H1 (cell line): ENCODE measurements at regions not wholly inside any gene's neighbourhood (a gene's known extent, or its start where the extent isn't known, plus 50 kb on each side); places are given as distances from the start of the nearest gene placed in this dataset.

Source experiments
- CTCF ChIA-PET: fragments of 300-600 bp; sonication (Branson Sonifier 250); formaldehyde crosslinking; loops from one replicate; lab custom pipeline; 2021; ENCODE audit not compliant: partially characterized antibody; lab: Charles Lee
- POLR2A ChIA-PET: fragments of 300-600 bp; sonication (Branson Sonifier 250); formaldehyde crosslinking; loops from one replicate; lab custom pipeline; 2021; ENCODE audit warnings: inconsistent platforms; ENCODE audit not compliant: partially characterized antibody; lab: Charles Lee
- DNase-seq, 2 experiments: peaks; one replicate each; pipeline versions ENCODE4 v3.0.0 to v3.0.0-alpha.2; 2010 to 2022; ENCODE audit warnings: low spot score in 2 of 2, low read depth in 1 of 2, mixed read lengths in 1 of 2
- FAIRE-seq: peaks from 2 replicates; lab custom pipeline; 2011; peaks lifted over from hg19 to GRCh38; lab: Jason Lieb, UNC
- H2AFZ ChIP-seq: 2 replicates; pipeline ENCODE4 v1.8.1; 2012; ENCODE audit warnings: low read length, inconsistent platforms
- H2AK5ac ChIP-seq: 2 replicates; pipeline ENCODE4 v1.6.1; 2013; ENCODE audit warnings: low read depth, low read length
- H2BK120ac ChIP-seq: replicated peaks from 2 replicates; pipeline ENCODE3; 2013; ENCODE audit warnings: low read depth, low read length, inconsistent platforms
- H2BK12ac ChIP-seq: 2 replicates; pipeline ENCODE4 v1.6.1; 2013; ENCODE audit warnings: low read depth, low read length
- H2BK15ac ChIP-seq: 2 replicates; pipeline ENCODE4 v1.6.1; 2013; ENCODE audit warnings: low read length
- H2BK20ac ChIP-seq: 2 replicates; pipeline ENCODE4 v1.6.1; 2013; ENCODE audit warnings: low read length
- H2BK5ac ChIP-seq: 2 replicates; pipeline ENCODE4 v1.6.1; 2013; ENCODE audit warnings: low read depth, low read length
- H3K14ac ChIP-seq: 2 replicates; pipeline ENCODE4 v1.6.1; 2013; ENCODE audit warnings: inconsistent platforms; ENCODE audit not compliant: insufficient read length
- H3K18ac ChIP-seq: 2 replicates; pipeline ENCODE4 v1.6.1; 2013; ENCODE audit warnings: low read length; ENCODE audit errors: extremely low read depth
- H3K23ac ChIP-seq: 2 replicates; pipeline ENCODE4 v1.6.1; 2013; ENCODE audit warnings: inconsistent platforms; ENCODE audit not compliant: insufficient read length
- H3K23me2 ChIP-seq: 2 replicates; pipeline ENCODE4 v1.6.1; 2013; ENCODE audit warnings: low read depth, low read length
- H3K27ac ChIP-seq: 2 replicates; pipeline ENCODE4 v1.6.1; 2011; ENCODE audit warnings: low read depth, low read length, inconsistent platforms
- H3K27me3 ChIP-seq, 4 experiments: replicated peaks in 1 of 4; 1 replicate in 1 of 4; 2 replicates in 3 of 4; pipeline versions ENCODE4 v1.6.1 to v1.8.1; 2011 to 2013; ENCODE audit warnings: low read length in 3 of 4, mild to moderate bottlenecking in 3 of 4, inconsistent platforms in 2 of 4, mixed read lengths in 2 of 4, moderate library complexity in 1 of 4; ENCODE audit not compliant: control insufficient read depth in 3 of 4, insufficient read depth in 3 of 4; ENCODE audit errors: extremely low read depth in 1 of 4
- H3K36me3 ChIP-seq, 4 experiments: 2 replicates each; pipeline versions ENCODE4 v1.6.1 to v1.8.1; 2011 to 2013; ENCODE audit warnings: mild to moderate bottlenecking in 4 of 4, low read length in 3 of 4, moderate library complexity in 2 of 4, control low read depth in 1 of 4, inconsistent platforms in 1 of 4; ENCODE audit not compliant: insufficient read depth in 4 of 4, control insufficient read depth in 2 of 4
- H3K4ac ChIP-seq: replicated peaks from 2 replicates; pipeline ENCODE3; 2013; ENCODE audit warnings: low read length, low read depth, mixed read lengths, inconsistent platforms; ENCODE audit not compliant: insufficient read length
- H3K4me1 ChIP-seq, 4 experiments: replicated peaks in 1 of 4; 1 replicate in 1 of 4; 2 replicates in 3 of 4; pipeline versions ENCODE4 v1.6.1 to v1.8.1; 2011 to 2013; ENCODE audit warnings: low read length in 3 of 4, inconsistent platforms in 2 of 4, mixed read lengths in 1 of 4; ENCODE audit not compliant: insufficient read depth in 4 of 4, control insufficient read depth in 3 of 4
- H3K4me2 ChIP-seq, 2 experiments: 2 replicates each; pipeline versions ENCODE4 v1.6.1 to v1.8.1; 2011 to 2013; ENCODE audit warnings: low read depth in 2 of 2, low read length in 2 of 2, control low read depth in 1 of 2, inconsistent platforms in 1 of 2, mild to moderate bottlenecking in 1 of 2; ENCODE audit not compliant: insufficient read depth in 1 of 2
- H3K4me3 ChIP-seq, 4 experiments: fragments of 200-600, 300-600 bp in 1 of 4; sonication (generic), shearing (Covaris generic), sonication (Bioruptor Twin) in 1 of 4; 2 replicates each; pipeline versions ENCODE4 v1.5.1 to v1.8.1; 2011 to 2016; ENCODE audit warnings: low read length in 4 of 4, low read depth in 3 of 4, control low read depth in 2 of 4, inconsistent platforms in 2 of 4, mild to moderate bottlenecking in 2 of 4, mixed read lengths in 1 of 4, moderate library complexity in 1 of 4; ENCODE audit not compliant: insufficient read depth in 2 of 4; ENCODE audit errors: extremely low read depth in 1 of 4
- H3K56ac ChIP-seq: replicated peaks from 2 replicates; pipeline ENCODE3; 2013; ENCODE audit warnings: low read depth, mild to moderate bottlenecking, mixed read lengths, low read length, inconsistent platforms; ENCODE audit not compliant: insufficient read length
- H3K79me1 ChIP-seq: 2 replicates; pipeline ENCODE4 v1.6.1; 2013; ENCODE audit warnings: low read depth, low read length, control low read depth
- H3K79me2 ChIP-seq, 2 experiments: 2 replicates each; pipeline versions ENCODE4 v1.6.1 to v1.8.1; 2012 to 2013; ENCODE audit warnings: low read length in 2 of 2, mild to moderate bottlenecking in 2 of 2, inconsistent platforms in 1 of 2; ENCODE audit not compliant: insufficient read depth in 2 of 2, control insufficient read depth in 1 of 2
- H3K9ac ChIP-seq, 4 experiments: replicated peaks in 1 of 4; 1 replicate in 1 of 4; 2 replicates in 3 of 4; pipeline versions ENCODE4 v1.6.1 to v1.8.1; 2011 to 2013; ENCODE audit warnings: low read depth in 3 of 4, low read length in 3 of 4, control low read depth in 2 of 4, mild to moderate bottlenecking in 2 of 4, moderate library complexity in 2 of 4, inconsistent platforms in 1 of 4; ENCODE audit errors: extremely low read depth in 1 of 4
- H3K9me3 ChIP-seq, 2 experiments: 2 replicates each; pipeline versions ENCODE4 v1.6.1 to v1.8.1; 2012 to 2013; ENCODE audit warnings: mild to moderate bottlenecking in 2 of 2, moderate library complexity in 2 of 2, control low read depth in 1 of 2, inconsistent platforms in 1 of 2, low read depth in 1 of 2, low read length in 1 of 2, mixed read lengths in 1 of 2; ENCODE audit not compliant: insufficient read depth in 2 of 2
- H4K20me1 ChIP-seq, 2 experiments: replicated peaks in 1 of 2; 2 replicates each; pipeline versions ENCODE3 to v1.8.1; 2011 to 2013; ENCODE audit warnings: inconsistent platforms in 2 of 2, low read length in 2 of 2, mild to moderate bottlenecking in 1 of 2; ENCODE audit not compliant: insufficient read depth in 2 of 2, control insufficient read depth in 1 of 2
- H4K5ac ChIP-seq: 2 replicates; pipeline ENCODE4 v1.6.1; 2013; ENCODE audit warnings: low read length, low read depth, mixed read lengths, inconsistent platforms; ENCODE audit not compliant: insufficient read length
- H4K8ac ChIP-seq: 2 replicates; pipeline ENCODE4 v1.8.0; 2013; ENCODE audit warnings: mild to moderate bottlenecking, moderate library complexity, low read length, inconsistent platforms; ENCODE audit not compliant: insufficient read depth; ENCODE audit errors: extremely low read depth
- H4K91ac ChIP-seq: replicated peaks from 2 replicates; pipeline ENCODE3; 2013; ENCODE audit warnings: low read length, mixed read lengths, inconsistent platforms; ENCODE audit not compliant: insufficient read length
- BRCA1 ChIP-seq: IDR thresholded peaks from 2 replicates; pipeline ENCODE4 v1.6.1; 2012; ENCODE audit warnings: low read depth, low read length, improper control_type of control experiment
- CHD1 ChIP-seq: IDR thresholded peaks from 2 replicates; pipeline ENCODE4 v1.6.1; 2012; ENCODE audit warnings: low read depth, low read length, improper control_type of control experiment
- JUND ChIP-seq: IDR thresholded peaks from 2 replicates; pipeline ENCODE4 v1.6.1; 2011; ENCODE audit warnings: mild to moderate bottlenecking, improper control_type of control experiment, low read length
- WGBS, 2 experiments: shearing (Covaris generic) in 1 of 2; methylation state at CpG; one replicate each; pipeline versions ENCODE4 v1.1.6 to v1.1.7; 2013 to 2015; ENCODE audit warnings: low lambda C conversion rate in 2 of 2, mixed read lengths in 2 of 2, inconsistent platforms in 1 of 2, low coverage in 1 of 2, missing lambda C conversion rate in 1 of 2; ENCODE audit not compliant: insufficient replicate concordance in 2 of 2, insufficient coverage in 1 of 2, insufficient read length in 1 of 2; ENCODE audit errors: extremely low coverage in 1 of 2, missing lambda C conversion rate in 1 of 2; 5-methylcytosine and 5-hydroxymethylcytosine counted together

GRCh38 chr7:155170331-155170730, 100.2 kb downstream of the HTR5A start:
- Histone ChIP-seq H4K20me1 (no peaks in the 10 kb centered on the region), H3K27ac (no peak overlapping the region), H3K4ac (no peak overlapping the region), H2BK12ac (no peak overlapping the region), H2AK5ac (no peak overlapping the region), H2AFZ (no peak overlapping the region), H3K4me1 (no peaks in the 10 kb centered on the region; a peak in 1 of 7 replicates), H4K8ac (no peak overlapping the region), H3K23me2 (no peaks in the 10 kb centered on the region), H3K4me3 (no peak overlapping the region), H2BK15ac (no peak overlapping the region), H4K91ac (no peak overlapping the region), H3K23ac (no peak overlapping the region), H2BK20ac (no peak overlapping the region), H2BK120ac (no peak overlapping the region), H3K27me3 (no peaks in the 10 kb centered on the region), H3K9ac (no peak overlapping the region), H4K5ac (no peak overlapping the region), H3K9me3 (no peaks in the 10 kb centered on the region), H3K4me2 (no peak overlapping the region), H3K36me3 (no peaks in the 10 kb centered on the region), H3K56ac (no peak overlapping the region), H3K79me1 (no peaks in the 10 kb centered on the region), H3K18ac (no peak overlapping the region), H3K14ac (no peak overlapping the region), H3K79me2 (no peaks in the 10 kb centered on the region), H2BK5ac (no peak overlapping the region)
- no peak for TF ChIP-seq CHD1
- TF ChIP-seq JUND, result no peak
- TF ChIP-seq BRCA1, result no peak
- no peak for FAIRE-seq
- ChIA-PET POLR2A (no interaction called here), CTCF (no interaction called here)
- no peak for DNase-seq
- WGBS, 2 experiments, result 81% methylated on average over 8 of the region's 8 CpGs; no CpG with 5 or more reads in 1 of the 2 experiments
